HG02852 (cell line): ENCODE measurements at regions not wholly inside any gene's neighbourhood (a gene's known extent, or its start where the extent isn't known, plus 50 kb on each side); places are given as distances from the start of the nearest gene placed in this dataset.
"Not testable (repeated sequence)": the region's sequence is repeated elsewhere in the genome, so short reads cannot be mapped to it uniquely, and the experiment has no call there.

Experiments
- ATAC-seq: cut with Tn5 transposase; IDR thresholded peaks from one replicate; pipeline ENCODE4 v1.9.1; 2021; ENCODE audit warnings: mild to moderate bottlenecking, moderate library complexity; ENCODE audit not compliant: unreplicated experiment

DNA sequence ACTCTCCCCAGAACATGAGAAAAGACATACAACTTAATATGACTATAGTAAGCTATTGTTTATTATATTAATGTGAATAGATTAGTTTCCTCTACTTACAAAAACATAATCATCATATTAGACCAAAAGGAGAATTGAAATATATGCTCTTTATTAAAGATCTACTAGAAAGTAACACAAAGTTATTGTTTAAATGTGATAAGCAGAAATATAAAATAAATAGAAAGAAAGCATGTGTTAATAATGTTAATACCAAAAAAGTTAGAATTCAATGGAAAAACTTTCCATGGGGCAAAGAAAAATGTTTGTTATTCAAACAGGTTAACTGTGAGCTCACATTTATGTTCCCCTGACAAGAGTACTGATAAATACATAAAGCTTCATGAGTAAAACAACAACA, 421.4 kb upstream of the UBE2E3 start:
- no peak for ATAC-seq

DNA sequence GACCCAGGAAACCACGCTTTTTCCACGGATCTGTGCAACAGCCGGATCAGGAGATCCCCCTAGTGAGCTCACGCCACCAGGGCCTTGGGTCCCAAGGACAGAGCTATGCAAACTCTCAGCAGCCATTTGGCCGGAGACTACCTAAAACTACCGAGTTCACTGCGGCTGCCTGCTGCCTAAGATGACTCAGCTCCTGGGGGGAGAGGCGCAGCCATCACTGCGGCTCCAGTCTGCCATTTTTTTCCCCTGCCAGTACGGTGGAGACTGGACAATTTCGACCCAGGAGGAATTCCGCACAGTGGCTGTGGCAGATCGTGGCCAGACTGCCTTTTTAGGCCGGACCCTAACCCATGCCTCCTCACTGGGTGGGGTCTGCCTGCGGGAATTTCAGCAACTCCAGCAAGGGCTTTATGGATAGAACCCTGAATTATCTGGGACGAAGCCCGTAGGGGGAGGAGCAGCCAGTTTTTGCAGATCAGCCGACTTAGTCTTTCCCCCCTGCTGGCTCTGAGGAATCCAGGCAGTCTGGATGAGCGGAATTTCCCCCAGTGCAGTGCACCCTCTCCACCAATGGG, 424.9 kb upstream of the UBE2E3 start:
- ATAC-seq: no peak

DNA sequence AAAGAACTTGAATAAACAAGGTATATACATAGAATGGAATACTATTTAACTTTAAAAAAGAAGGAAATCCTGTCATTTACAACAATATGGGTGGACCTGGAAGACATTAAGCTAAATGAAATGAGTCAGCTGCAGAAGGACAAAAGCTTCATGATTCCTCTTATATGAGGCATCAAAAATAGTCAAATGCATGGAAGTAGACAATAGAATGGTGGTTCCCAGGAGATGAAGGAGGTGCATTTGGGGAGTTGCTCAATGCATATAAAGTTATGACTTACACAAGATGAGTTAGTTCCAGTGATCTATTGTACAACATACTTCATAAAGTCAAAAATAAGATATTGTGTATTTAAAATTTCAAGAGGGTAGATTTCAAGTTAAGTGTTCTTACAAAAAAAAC, 426.1 kb upstream of the UBE2E3 start:
- no peak for ATAC-seq

DNA sequence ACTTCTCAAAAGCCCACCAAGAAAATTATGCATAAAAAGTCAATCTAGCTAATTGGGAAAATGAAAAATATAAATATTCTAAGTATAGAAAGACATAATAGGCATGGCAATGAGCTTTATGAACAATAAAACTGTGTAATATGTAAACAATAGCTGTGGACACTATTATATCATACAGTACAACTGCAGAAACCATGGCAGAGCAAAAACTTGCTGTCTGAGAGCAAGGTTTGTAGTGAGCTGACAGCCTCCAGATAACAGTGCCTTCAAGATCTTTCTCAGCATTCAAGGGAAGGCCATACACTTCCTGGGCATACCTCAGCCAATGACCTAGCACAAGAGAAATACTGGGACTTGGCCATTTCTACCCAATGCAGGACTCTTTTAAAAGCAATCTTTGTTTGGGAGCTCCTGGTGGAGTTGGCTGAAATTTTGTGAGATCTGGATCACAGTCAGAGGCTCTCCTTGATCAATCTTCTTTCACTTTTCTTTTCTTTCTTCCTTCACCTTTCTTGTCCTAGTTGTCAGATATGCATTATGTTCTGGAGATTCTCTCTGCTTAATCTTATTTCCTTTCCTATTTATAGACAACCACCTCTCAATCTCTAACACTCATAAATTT, 427.2 kb upstream of the UBE2E3 start:
- no peak for ATAC-seq

DNA sequence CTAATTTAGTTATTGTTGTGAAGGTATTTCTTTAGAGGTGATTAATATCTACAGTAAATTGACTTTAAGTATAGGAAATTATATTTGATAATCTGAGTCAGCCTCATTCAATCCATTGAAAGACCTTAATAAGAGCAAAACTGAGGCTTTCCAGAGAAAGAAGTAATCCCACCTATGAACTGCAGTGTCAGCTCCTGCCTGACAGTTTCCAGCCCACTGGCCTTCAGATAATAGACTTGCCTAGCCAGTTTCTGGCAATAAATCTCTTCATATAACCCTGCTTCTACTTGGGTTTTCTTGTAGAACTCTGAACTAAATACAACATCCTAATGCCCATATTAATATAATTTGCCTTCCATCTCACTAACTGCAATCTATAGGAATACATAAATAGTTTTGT, 437.9 kb upstream of the UBE2E3 start:
- ATAC-seq: no peak

DNA sequence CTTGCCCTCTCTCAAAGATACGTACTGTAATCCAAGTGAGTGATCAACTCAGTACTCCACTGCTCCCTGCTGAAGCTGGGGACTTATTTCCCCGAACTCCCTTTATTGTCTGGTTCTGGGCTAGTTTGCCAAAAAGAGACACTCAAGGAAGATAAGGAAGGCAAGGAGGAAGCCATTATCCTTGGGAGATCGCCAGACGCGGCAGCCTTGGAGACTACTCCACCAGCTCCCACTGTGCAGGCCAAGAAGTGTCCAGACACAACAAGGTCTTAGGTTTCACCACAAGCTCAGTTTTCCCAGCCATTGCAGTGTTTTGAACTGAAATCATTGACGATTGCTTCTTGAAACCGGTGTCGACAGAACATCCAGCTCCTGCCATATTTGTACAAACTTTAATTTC, 439.6 kb upstream of the UBE2E3 start:
- ATAC-seq: no peak

DNA sequence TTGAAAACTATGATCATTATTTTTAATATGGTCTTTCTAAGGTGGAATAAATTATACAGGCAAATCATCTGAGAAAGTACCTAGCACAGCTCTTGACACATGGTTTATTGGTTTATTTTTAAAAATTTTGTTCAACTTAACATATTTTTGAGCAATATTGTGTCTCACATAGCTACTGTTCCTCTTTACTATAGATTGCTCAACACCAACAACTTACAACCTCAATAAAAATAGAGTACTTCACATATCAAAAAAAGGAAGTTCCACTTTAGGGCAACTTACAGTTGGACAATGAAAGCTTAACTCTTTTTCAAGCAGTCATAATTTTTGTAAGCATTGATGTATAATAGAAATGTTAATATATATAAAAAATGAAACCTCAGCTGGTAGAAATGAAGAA, 440.9 kb upstream of the UBE2E3 start:
- no peak for ATAC-seq

DNA sequence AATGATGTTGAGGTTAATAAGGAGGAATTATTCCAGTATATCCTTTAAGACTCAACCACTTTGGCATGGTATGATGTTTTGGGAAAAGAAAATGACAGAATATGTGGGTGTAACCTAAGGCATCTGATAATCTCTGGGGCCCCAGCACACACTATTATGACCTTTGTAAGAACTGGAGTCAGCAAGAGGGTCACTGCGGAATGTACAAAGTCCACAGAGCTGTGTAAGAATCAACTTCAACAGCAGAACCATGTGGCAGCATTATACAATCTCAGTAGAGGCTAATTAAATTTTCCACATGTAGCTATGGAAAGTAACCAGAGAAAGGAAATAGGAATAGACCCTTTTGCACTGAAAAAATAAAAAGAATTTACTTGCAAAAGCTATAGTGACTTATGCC, 445.1 kb upstream of the UBE2E3 start:
- no peak for ATAC-seq

DNA sequence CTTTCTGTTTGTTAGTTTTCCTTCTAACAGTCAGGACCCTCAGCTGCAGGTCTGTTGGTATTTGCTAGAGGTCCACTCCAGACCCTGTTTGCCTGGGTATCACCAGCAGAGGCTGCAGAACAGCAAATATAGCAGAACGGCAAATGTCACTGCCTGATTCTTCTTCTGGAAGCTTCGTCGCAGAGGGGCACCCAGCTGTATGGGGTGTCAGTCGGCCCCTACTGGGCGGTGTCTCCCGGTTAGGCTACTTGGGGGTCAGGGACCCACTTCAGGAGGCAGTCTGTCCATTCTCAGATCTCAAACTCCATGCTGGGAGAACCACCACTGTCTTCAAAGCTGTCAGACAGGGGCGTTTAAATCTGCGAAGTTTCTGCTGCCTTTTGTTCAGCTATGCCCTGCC, 448.6 kb upstream of the UBE2E3 start:
- ATAC-seq: not testable (repeated sequence)

DNA sequence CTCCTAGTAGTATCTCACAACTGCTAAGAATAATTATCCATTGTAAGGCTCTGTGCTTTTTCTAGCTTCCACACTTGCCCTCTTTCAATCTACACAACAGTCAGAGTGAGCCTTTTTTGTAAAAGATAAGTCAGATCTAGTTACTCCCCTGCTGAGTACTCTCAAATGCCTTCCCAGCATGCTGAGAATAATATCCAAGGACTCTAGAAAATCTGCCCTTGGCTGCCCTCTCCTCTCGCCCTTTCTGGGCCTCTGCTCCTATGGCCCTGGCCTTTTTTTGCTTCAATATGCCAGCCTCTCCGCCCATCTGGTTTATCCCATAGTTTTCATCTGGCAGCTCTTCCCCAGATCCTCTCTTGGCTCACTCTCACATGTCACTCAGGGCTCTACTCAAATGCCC, 455.9 kb upstream of the UBE2E3 start:
- no peak for ATAC-seq

DNA sequence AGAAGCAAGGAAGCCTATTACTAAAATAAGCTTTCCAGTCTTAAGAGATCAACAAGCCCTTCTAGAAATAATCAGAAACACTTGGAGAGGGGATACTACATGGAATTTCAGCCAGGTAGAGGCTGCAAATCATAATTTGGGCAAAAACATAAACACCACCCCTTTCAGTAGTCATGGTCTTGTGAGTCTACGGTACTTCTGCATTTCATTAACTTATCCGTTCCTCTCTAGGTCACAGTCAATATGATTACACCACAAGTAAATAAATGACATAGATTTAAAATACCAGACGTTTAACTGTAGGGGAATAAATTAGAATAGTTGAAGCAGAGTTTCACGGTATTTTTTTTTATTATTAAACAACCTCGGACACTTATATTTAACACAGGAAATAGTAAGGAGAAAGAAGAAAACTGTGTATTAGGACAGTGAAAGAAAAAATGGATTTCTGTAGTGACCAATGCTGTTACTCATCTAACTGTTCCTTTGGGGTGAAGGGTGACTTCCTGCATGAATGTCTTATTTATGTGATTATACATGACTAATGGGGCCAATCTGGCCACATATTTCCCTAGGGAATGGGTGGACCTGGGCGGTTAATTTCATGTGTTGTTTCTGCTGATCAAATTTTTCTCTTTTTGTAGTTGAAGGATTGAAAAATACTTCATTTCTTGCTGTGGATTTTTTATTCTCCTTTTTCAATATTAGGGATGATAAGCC, 456.6 kb upstream of the UBE2E3 start:
- ATAC-seq: no peak

DNA sequence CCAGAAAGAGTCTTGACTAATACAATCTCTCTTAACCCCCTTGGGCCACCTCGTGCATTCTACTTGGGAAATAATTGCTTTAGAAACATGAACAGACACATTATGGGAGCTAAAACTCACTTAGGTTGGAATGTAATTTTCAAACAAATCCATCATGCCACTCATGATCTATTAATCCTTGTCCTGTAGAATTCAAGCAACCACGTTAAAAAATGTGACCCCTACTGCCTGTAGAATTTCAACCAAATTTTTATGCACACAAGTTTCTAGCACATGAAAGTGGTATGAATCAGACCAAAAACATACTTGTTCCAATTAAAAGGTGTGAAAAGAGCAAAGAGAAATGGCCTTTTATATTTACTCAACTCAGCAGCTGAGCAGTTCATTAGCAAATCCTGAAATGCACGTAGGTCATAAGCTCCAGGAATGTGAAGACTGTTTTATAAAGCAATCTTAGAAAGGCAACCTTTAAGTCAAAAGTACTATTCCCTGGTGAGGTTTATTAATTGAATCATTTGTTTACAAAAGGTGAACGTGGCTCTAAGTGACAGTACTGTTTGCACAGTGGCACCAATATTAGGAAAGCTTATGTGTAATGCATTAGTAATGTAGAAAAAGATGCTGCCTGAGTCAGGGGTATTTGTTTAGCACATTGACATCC, 459.4 kb upstream of the UBE2E3 start:
- ATAC-seq: no peak

DNA sequence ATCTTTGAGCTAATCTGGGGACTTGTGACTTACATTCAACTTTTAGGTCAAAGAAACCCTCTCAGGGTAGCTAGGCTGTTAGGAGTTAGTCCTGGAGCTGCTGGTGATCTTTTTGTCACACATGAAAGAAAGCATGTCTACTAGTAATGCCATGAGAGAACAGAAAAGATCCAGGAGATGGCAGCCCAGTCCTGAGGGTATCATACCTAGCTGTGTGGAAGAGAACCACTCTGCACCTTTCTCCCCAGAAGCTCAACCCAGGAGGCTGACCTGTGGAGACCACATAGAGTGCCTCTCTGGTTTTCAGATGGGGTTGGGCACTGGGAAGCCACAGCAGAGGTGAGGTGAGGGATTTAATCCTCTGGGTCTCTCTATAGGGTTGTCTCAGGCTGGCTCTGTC, 460.2 kb upstream of the UBE2E3 start:
- no peak for ATAC-seq

DNA sequence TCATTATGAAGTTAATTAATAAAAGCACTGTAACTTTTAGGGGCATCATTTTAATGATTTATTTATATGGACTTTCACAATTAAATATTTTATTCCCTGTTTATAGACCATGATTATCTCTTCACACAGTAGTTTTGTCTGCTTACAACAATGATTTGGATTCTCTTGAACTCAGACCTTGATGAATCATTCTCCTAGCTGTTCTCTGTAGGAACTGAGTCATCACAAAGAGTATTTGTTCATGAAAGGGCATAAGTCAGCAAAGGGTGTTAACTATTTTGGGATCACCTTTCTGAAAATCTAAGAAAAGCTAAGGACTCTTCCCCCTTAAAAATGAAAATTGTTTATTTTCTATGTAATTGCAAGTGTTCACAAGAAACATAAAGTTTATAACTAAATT, 461.1 kb upstream of the UBE2E3 start:
- no peak for ATAC-seq

DNA sequence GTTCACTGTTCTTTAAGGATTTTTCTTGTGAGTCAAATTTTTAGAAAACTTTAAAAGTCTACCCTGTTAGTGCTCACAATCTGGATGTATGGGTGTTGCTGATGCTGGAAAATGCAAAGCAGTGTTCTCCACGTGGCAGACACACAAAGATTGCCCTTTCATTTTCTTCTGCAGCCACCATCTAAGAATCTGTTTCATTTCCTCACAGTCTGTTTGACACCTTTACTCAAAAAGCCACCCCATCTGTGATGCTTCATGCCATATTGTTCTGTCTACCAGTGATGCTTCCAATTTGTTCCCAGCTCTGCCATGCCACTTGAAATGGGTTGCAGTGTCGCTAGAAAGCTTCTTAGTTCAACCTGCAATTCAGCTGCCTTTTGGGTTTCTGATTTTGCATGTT, 464.2 kb upstream of the UBE2E3 start:
- peak; percentile 59 for ATAC-seq

DNA sequence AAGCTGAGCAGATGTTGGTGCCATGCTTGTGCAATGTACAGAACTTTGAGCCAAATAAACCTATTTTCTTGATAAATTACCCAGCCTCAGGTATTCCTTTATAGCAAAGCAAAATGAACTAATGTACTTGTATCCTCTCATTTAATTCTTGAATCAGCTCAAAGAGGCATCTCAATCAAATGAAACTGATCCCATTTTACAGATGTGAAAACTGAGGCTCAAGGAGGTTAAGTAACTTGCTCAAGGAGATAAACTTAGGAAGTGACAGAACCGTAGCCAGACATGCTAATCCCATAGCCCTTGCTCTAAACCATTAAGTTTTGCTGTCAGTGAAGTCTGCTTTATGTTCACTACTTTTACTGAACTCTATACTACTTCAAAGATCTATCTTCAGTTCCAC, 467.0 kb upstream of the UBE2E3 start:
- no peak for ATAC-seq

DNA sequence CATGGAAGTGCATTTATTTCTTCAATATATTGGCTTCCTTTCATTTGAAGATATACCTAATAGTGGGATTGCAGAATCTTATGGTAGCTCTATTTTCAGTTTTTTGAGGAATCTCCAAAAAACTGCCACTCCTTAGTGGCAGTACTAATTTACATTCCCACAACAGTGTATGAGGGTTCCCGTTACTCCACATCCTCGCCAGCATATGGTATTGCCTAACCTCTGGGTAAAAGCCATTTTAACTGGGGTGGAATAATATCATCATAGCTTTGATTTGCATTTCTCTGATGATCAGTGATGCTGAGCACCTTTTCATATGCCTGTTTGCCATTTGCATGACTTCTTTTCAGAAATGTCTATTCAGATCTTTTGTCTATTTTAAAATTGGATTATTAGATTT, 471.9 kb upstream of the UBE2E3 start:
- no peak for ATAC-seq

DNA sequence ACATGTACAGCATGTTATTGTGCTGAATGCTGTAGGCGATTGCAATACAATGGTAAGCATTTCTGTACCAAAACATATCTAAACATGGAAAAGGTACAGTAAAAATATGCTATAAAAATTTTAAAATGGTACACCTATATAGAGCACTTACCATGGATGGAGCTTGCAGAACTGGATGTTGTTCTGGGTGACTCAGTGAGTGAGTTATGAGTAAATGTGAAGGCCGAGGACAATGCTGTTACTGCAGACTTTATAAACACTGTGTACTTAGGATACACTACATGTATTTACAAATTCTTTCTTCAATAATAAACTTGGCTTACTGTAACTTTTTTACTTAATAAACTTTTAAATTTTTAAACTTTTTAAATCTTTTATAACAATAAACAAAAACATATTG, 473.4 kb upstream of the UBE2E3 start:
- no peak for ATAC-seq

DNA sequence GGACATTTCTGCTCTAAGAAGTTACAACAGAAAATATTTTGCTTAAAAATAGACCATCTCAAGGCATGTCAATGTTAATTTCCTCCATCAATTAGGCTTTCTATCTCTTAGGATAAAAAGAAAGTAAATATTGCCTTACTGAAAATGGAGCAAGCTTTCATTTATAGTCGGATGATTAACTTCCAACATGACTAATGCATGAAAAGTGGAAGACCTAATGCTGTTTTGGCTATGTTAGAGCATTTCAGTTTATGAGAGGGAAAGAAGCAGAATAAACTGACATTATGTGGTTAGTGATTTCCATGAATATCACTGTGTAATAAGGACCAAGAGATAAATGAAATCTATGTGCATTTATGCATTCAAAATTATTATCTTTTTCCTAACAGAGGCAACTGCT, 475.2 kb upstream of the UBE2E3 start:
- no peak for ATAC-seq

DNA sequence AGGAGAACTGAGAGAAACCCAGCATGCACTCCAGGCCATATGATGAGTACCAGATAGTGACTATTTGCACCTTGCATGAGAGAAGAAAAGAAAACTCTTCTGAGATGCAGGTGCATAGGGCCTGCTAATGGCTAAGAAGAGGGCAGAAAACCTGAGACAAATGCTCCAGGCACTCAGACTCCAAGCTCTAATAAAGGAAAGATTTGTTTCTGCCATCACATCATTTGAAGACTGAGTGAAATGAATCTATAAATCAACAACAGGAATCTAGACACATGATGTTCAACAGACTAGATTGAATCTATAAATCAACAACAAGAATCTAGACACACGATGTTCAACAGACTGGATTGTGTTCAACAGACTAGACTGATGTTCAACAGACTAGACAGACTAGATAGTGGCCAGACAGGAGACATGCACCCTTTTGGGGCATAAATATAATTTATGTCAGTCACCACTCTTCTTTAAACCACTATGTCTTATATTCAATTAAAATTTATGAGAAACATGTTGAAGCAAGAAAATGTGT, 482.7 kb upstream of the UBE2E3 start:
- ATAC-seq: no peak

DNA sequence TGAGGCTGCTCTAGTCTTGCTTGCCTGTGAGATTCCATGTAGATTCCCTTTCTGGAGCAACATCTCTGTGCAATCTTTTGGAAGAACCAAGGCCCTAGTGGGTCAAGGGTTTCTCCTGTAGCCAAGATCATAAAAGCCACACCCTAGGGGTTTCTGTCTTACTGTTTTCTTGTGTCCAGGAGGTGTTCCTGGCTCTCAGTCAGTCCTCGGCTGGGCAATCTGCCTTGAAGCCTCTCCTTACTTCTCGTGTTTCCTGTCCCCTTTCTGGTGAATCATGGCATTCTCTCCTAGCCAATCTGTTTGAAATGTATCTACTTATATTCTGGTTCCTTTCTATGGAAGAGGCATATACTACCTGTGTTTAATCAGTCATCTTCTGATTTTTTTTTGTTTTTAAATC, 484.8 kb upstream of the UBE2E3 start:
- ATAC-seq: no peak

DNA sequence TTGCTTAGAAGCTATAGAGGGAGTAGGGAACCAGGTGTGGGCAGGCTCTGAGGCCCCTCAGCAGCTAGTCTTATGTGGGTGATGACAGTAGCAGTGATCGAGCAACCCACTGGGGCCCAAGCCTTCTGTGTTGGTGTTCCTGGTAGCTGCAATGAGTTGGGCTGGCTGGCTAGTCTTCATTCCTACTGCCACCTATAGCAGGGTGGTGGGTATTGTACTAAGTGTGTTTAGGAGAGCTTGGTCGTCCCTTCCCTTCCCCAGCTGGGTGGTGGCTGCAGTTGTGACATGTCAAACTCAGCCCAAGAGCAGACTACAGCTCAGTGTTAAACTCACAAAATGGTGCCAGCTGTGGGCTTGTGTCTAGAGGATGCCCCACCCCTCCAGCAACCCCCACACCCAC, 486.1 kb upstream of the UBE2E3 start:
- no peak for ATAC-seq
